SJCRH30 (cell line): ENCODE measurements at regions not wholly inside any gene's neighbourhood (a gene's known extent, or its start where the extent isn't known, plus 50 kb on each side); places are given as distances from the start of the nearest gene placed in this dataset.
"Not testable (repeated sequence)": the region's sequence is repeated elsewhere in the genome, so short reads cannot be mapped to it uniquely, and the experiment has no call there.

ENCODE experiments used
- DNase-seq, 2 experiments: peaks; one replicate each; pipeline ENCODE4 v3.0.0-alpha.2; 2015 to 2020
- H3K27ac ChIP-seq: fragments of 250-450 bp; sonication (Bioruptor Pico); 2 replicates; pipeline ENCODE4 v1.5.1; 2020; ENCODE audit warnings: mild to moderate bottlenecking, moderate library complexity
- H3K27me3 ChIP-seq: fragments of 250-450 bp; sonication (Bioruptor Pico); 2 replicates; pipeline ENCODE4 v1.5.1; 2020; ENCODE audit warnings: mild to moderate bottlenecking, moderate library complexity
- H3K36me3 ChIP-seq: fragments of 250-450 bp; sonication (Bioruptor Pico); 2 replicates; pipeline ENCODE4 v1.5.1; 2020; ENCODE audit warnings: mild to moderate bottlenecking, moderate library complexity
- H3K4me1 ChIP-seq: fragments of 250-450 bp; sonication (Bioruptor Pico); 2 replicates; pipeline ENCODE4 v1.5.1; 2020; ENCODE audit warnings: mild to moderate bottlenecking, moderate library complexity
- H3K4me3 ChIP-seq: fragments of 250-450 bp; sonication (Bioruptor Pico); 2 replicates; pipeline ENCODE4 v1.5.1; 2020; ENCODE audit warnings: mild to moderate bottlenecking, moderate library complexity
- H3K9me3 ChIP-seq: fragments of 250-450 bp; sonication (Bioruptor Pico); replicated peaks from 2 replicates; pipeline ENCODE4 v1.5.1; 2020; ENCODE audit warnings: mild to moderate bottlenecking, moderate library complexity

- Histone ChIP-seq H3K27ac (no peak overlapping the region), H3K9me3 (no peaks in the 10 kb centered on the region), H3K4me3 (no peak overlapping the region), H3K4me1 (no peaks in the 10 kb centered on the region), H3K27me3 (peaks cover 4% of the 10 kb centered on the region; the same call in 1 of the 2 replicates), H3K36me3 (no peaks in the 10 kb centered on the region)
- DNase-seq: no peak
These were observed 185.3 kb downstream of the CCNG2 start for GRCh38 chr4:77342170-77342810.

GRCh38 chr4:77344001-77344400 is 187.0 kb downstream of the CCNG2 start:
- no peak overlapping the region for H3K27ac ChIP-seq
- no peaks in the 10 kb centered on the region for H3K4me1 ChIP-seq
- H3K4me3 ChIP-seq: no peak overlapping the region
- no peak for DNase-seq
- H3K9me3 ChIP-seq: no peaks in the 10 kb centered on the region
- no peaks in the 10 kb centered on the region for H3K36me3 ChIP-seq
- H3K27me3 ChIP-seq: peaks cover 4% of the 10 kb centered on the region; the same call in 1 of the 2 replicates

GRCh38 chr4:77344784-77345183 is 187.8 kb downstream of the CCNG2 start:
- no peak for DNase-seq

GRCh38 chr4:77347351-77347966 is 190.5 kb downstream of the CCNG2 start:
- H3K27ac ChIP-seq: no peak overlapping the region
- peaks cover 4% of the 10 kb centered on the region; the same call in 1 of the 2 replicates for H3K27me3 ChIP-seq
- H3K4me1 ChIP-seq: no peaks in the 10 kb centered on the region
- H3K36me3 ChIP-seq: no peaks in the 10 kb centered on the region
- no peak for DNase-seq
- no peaks in the 10 kb centered on the region for H3K9me3 ChIP-seq
- no peak overlapping the region for H3K4me3 ChIP-seq

More at GRCh38 chr4:77344784-77345183, 187.8 kb downstream of the CCNG2 start:
- Histone ChIP-seq H3K4me1 (no peaks in the 10 kb centered on the region), H3K27me3 (peaks cover 4% of the 10 kb centered on the region; the same call in 1 of the 2 replicates), H3K36me3 (no peaks in the 10 kb centered on the region), H3K27ac (no peak overlapping the region), H3K4me3 (no peak overlapping the region), H3K9me3 (no peaks in the 10 kb centered on the region)

- Histone ChIP-seq H3K36me3 (no peaks in the 10 kb centered on the region), H3K27ac (no peak overlapping the region), H3K4me3 (no peak overlapping the region), H3K4me1 (no peaks in the 10 kb centered on the region), H3K27me3 (peaks cover 4% of the 10 kb centered on the region; the same call in 1 of the 2 replicates), H3K9me3 (no peaks in the 10 kb centered on the region)
- no peak for DNase-seq
These were observed 191.8 kb downstream of the CCNG2 start for GRCh38 chr4:77348815-77349214.

GRCh38 chr4:77349364-77349763 is 192.4 kb downstream of the CCNG2 start:
- Histone ChIP-seq H3K4me1 (no peaks in the 10 kb centered on the region; the same call in 1 of the 2 replicates), H3K36me3 (no peaks in the 10 kb centered on the region), H3K27me3 (peaks cover 4% of the 10 kb centered on the region; the same call in 1 of the 2 replicates), H3K27ac (no peak overlapping the region), H3K4me3 (no peak overlapping the region), H3K9me3 (no peaks in the 10 kb centered on the region)
- no peak for DNase-seq

- peaks cover 4% of the 10 kb centered on the region; the same call in 1 of the 2 replicates for H3K27me3 ChIP-seq
- DNase-seq: no peak
- H3K4me1 ChIP-seq: peaks cover 4% of the 10 kb centered on the region; the same call in 1 of the 2 replicates
- H3K4me3 ChIP-seq: no peak overlapping the region
- no peaks in the 10 kb centered on the region for H3K36me3 ChIP-seq
- H3K9me3 ChIP-seq: no peaks in the 10 kb centered on the region
- no peak overlapping the region for H3K27ac ChIP-seq
These were observed 192.8 kb downstream of the CCNG2 start for GRCh38 chr4:77349796-77350195.

- Histone ChIP-seq H3K9me3 (no peaks in the 10 kb centered on the region), H3K27me3 (no peaks in the 10 kb centered on the region), H3K36me3 (no peaks in the 10 kb centered on the region), H3K4me1 (peaks cover 4% of the 10 kb centered on the region; the same call in 1 of the 2 replicates), H3K27ac (no peak overlapping the region), H3K4me3 (no peak overlapping the region)
- no peak for DNase-seq
These were observed 195.2 kb downstream of the CCNG2 start for GRCh38 chr4:77352192-77352591.

- not testable (repeated sequence) for H3K36me3 ChIP-seq, H3K4me1 ChIP-seq, H3K27me3 ChIP-seq, H3K9me3 ChIP-seq, DNase-seq, H3K27ac ChIP-seq, H3K4me3 ChIP-seq
These were observed 196.8 kb downstream of the CCNG2 start for GRCh38 chr4:77353724-77354315.

- no peak overlapping the region for H3K4me3 ChIP-seq
- peaks cover 4% of the 10 kb centered on the region; the same call in 1 of the 2 replicates for H3K4me1 ChIP-seq
- 0 out of 2 replicates have a peak, but pooled peaks cover 5% of the 10 kb centered on the region for H3K27me3 ChIP-seq
- no peak overlapping the region for H3K27ac ChIP-seq
- no peak for DNase-seq
- H3K36me3 ChIP-seq: no peaks in the 10 kb centered on the region
- no peaks in the 10 kb centered on the region for H3K9me3 ChIP-seq
These were observed 197.5 kb downstream of the CCNG2 start for GRCh38 chr4:77354550-77354949.

- Histone ChIP-seq H3K27me3 (0 out of 2 replicates have a peak, but pooled peaks cover 5% of the 10 kb centered on the region), H3K9me3 (no peaks in the 10 kb centered on the region), H3K4me1 (peaks cover 4% of the 10 kb centered on the region; the same call in 1 of the 2 replicates)
These were observed 198.7 kb downstream of the CCNG2 start for GRCh38 chr4:77355731-77356130.

GRCh38 chr4:77358315-77358928 is 201.4 kb downstream of the CCNG2 start:
- Histone ChIP-seq H3K4me3 (no peak overlapping the region), H3K36me3 (no peaks in the 10 kb centered on the region), H3K27me3 (0 out of 2 replicates have a peak, but pooled peaks cover 12% of the 10 kb centered on the region), H3K9me3 (no peaks in the 10 kb centered on the region), H3K4me1 (peaks cover 4% of the 10 kb centered on the region; the same call in 1 of the 2 replicates), H3K27ac (no peak overlapping the region)
- DNase-seq: peak; percentile 36 to 75

More at GRCh38 chr4:77355731-77356130, 198.7 kb downstream of the CCNG2 start:
- no peak overlapping the region for H3K27ac ChIP-seq
- DNase-seq: no peak
- H3K36me3 ChIP-seq: no peaks in the 10 kb centered on the region
- H3K4me3 ChIP-seq: no peak overlapping the region

- no peak overlapping the region for H3K4me3 ChIP-seq
- DNase-seq: peak; percentile 13 to 45
- H3K9me3 ChIP-seq: no peaks in the 10 kb centered on the region
- 0 out of 2 replicates have a peak, but pooled peaks cover 12% of the 10 kb centered on the region for H3K27me3 ChIP-seq
- H3K4me1 ChIP-seq: no peaks in the 10 kb centered on the region
- no peak overlapping the region for H3K27ac ChIP-seq
- H3K36me3 ChIP-seq: no peaks in the 10 kb centered on the region
These were observed 203.4 kb downstream of the CCNG2 start for GRCh38 chr4:77360451-77360850.

- DNase-seq, H3K36me3 ChIP-seq, H3K9me3 ChIP-seq, H3K4me3 ChIP-seq, H3K27ac ChIP-seq, H3K4me1 ChIP-seq: not testable (repeated sequence)
- H3K27me3 ChIP-seq: peaks cover 13% of the 10 kb centered on the region; the same call in 1 of the 2 replicates
These were observed 209.9 kb downstream of the CCNG2 start for GRCh38 chr4:77366876-77367275.

- Histone ChIP-seq H3K9me3 (no peaks in the 10 kb centered on the region), H3K27me3 (peaks cover 7% of the 10 kb centered on the region; the same call in 1 of the 2 replicates), H3K36me3 (no peaks in the 10 kb centered on the region), H3K4me1 (no peaks in the 10 kb centered on the region), H3K4me3 (no peak overlapping the region), H3K27ac (no peak overlapping the region)
- no peak for DNase-seq
These were observed 210.6 kb downstream of the CCNG2 start for GRCh38 chr4:77367638-77368037.
